Osteoblast (primary cell): ENCODE measurements at regions not wholly inside any gene's neighbourhood (a gene's known extent, or its start where the extent isn't known, plus 50 kb on each side); places are given as distances from the start of the nearest gene placed in this dataset.

Source experiments
- DNase-seq: peaks from one replicate; pipeline ENCODE4 v3.0.0; 2011; ENCODE audit warnings: low spot score, mixed read lengths; ENCODE audit not compliant: insufficient read length; ENCODE audit errors: missing footprints
- H2AFZ ChIP-seq: 2 replicates; pipeline ENCODE4 v1.6.0; 2011; ENCODE audit warnings: mild to moderate bottlenecking, low read length
- H3K27ac ChIP-seq: 2 replicates; pipeline ENCODE4 v1.5.1; 2011; ENCODE audit warnings: mild to moderate bottlenecking, low read depth, low read length, moderate library complexity
- H3K27me3 ChIP-seq: 2 replicates; pipeline ENCODE4 v1.6.0; 2012; ENCODE audit warnings: mild to moderate bottlenecking, control low read depth, inconsistent platforms, low read length, moderate library complexity; ENCODE audit not compliant: insufficient read depth
- H3K36me3 ChIP-seq: 2 replicates; pipeline ENCODE4 v1.5.1; 2011; ENCODE audit warnings: mild to moderate bottlenecking, low read length, control low read depth, moderate library complexity; ENCODE audit not compliant: insufficient read depth
- H3K4me1 ChIP-seq: 2 replicates; pipeline ENCODE4 v1.5.1; 2011; ENCODE audit warnings: mild to moderate bottlenecking, low read length, control low read depth, moderate library complexity; ENCODE audit not compliant: insufficient read depth
- H3K4me2 ChIP-seq: 2 replicates; pipeline ENCODE4 v1.6.0; 2011; ENCODE audit warnings: mild to moderate bottlenecking, low read length; ENCODE audit not compliant: insufficient read depth
- H3K4me3 ChIP-seq: fragments of 200-600 bp; sonication (generic); 3 replicates; pipeline ENCODE4 v1.5.1; 2012; ENCODE audit warnings: mild to moderate bottlenecking, low read length, inconsistent platforms; ENCODE audit not compliant: insufficient read depth
- H3K79me2 ChIP-seq: 2 replicates; pipeline ENCODE4 v1.6.0; 2012; ENCODE audit warnings: mild to moderate bottlenecking, low read length, control low read depth, inconsistent platforms; ENCODE audit not compliant: insufficient read depth
- H3K9me3 ChIP-seq: 2 replicates; pipeline ENCODE4 v1.5.1; 2011; ENCODE audit warnings: low read depth, low read length, control low read depth
- H4K20me1 ChIP-seq: 2 replicates; pipeline ENCODE4 v1.6.0; 2012; ENCODE audit warnings: mild to moderate bottlenecking, low read length, control low read depth; ENCODE audit not compliant: insufficient read depth
- CTCF ChIP-seq: IDR thresholded peaks from 2 replicates; pipeline ENCODE4 v1.5.1; 2011; ENCODE audit warnings: mild to moderate bottlenecking, low read depth, low read length, moderate library complexity; ENCODE audit errors: extremely low read depth

- no peak for TF ChIP-seq CTCF
- H3K4me1 ChIP-seq, result no peaks in the 10 kb centered on the region
- H3K9me3 ChIP-seq, result peaks cover 7% of the 10 kb centered on the region
- no peak for DNase-seq
- H3K4me2 ChIP-seq, result no peak overlapping the region
- no peaks in the 10 kb centered on the region for H3K36me3 ChIP-seq
- H3K27me3 ChIP-seq, result no peaks in the 10 kb centered on the region
- no peak overlapping the region for H3K4me3 ChIP-seq
- no peaks in the 10 kb centered on the region for H4K20me1 ChIP-seq
- no peaks in the 10 kb centered on the region for H3K79me2 ChIP-seq
- no peak overlapping the region for H2AFZ ChIP-seq
- H3K27ac ChIP-seq, result no peak overlapping the region
These were observed 201.8 kb downstream of the GLRX3 start for GRCh38 chr10:130337696-130338635.

GRCh38 chr10:130338636-130339024 lies 202.4 kb downstream of the GLRX3 start:
- no peak for TF ChIP-seq CTCF
- H3K4me1 ChIP-seq, result no peaks in the 10 kb centered on the region
- H3K9me3 ChIP-seq, result peaks cover 7% of the 10 kb centered on the region

GRCh38 chr10:130339091-130339490 lies 202.9 kb downstream of the GLRX3 start:
- no peak for TF ChIP-seq CTCF
- Histone ChIP-seq H2AFZ (no peak overlapping the region), H3K79me2 (no peaks in the 10 kb centered on the region), H3K4me2 (no peak overlapping the region), H3K27me3 (no peaks in the 10 kb centered on the region), H3K9me3 (peaks cover 7% of the 10 kb centered on the region), H3K4me3 (no peak overlapping the region), H3K36me3 (no peaks in the 10 kb centered on the region), H3K27ac (no peak overlapping the region), H4K20me1 (no peaks in the 10 kb centered on the region), H3K4me1 (no peaks in the 10 kb centered on the region)
- no peak for DNase-seq

More at GRCh38 chr10:130338636-130339024, 202.4 kb downstream of the GLRX3 start:
- no peaks in the 10 kb centered on the region for H4K20me1 ChIP-seq
- DNase-seq, result no peak
- no peak overlapping the region for H3K27ac ChIP-seq
- no peaks in the 10 kb centered on the region for H3K27me3 ChIP-seq
- no peaks in the 10 kb centered on the region for H3K36me3 ChIP-seq
- H3K4me3 ChIP-seq, result no peak overlapping the region
- H3K4me2 ChIP-seq, result no peak overlapping the region
- H3K79me2 ChIP-seq, result no peaks in the 10 kb centered on the region
- no peak overlapping the region for H2AFZ ChIP-seq

GRCh38 chr10:130339911-130340310 lies 203.7 kb downstream of the GLRX3 start:
- no peak for TF ChIP-seq CTCF
- no peak for DNase-seq
- Histone ChIP-seq H3K27me3 (no peaks in the 10 kb centered on the region), H3K4me2 (no peak overlapping the region), H3K4me1 (no peaks in the 10 kb centered on the region), H3K36me3 (no peaks in the 10 kb centered on the region), H3K4me3 (no peak overlapping the region), H2AFZ (no peak overlapping the region), H3K27ac (no peak overlapping the region), H3K79me2 (no peaks in the 10 kb centered on the region), H3K9me3 (peaks cover 7% of the 10 kb centered on the region), H4K20me1 (no peaks in the 10 kb centered on the region)
